Effector CD8-positive, alpha-beta T cell (primary cell): ENCODE measurements at regions not wholly inside any gene's neighbourhood (a gene's known extent, or its start where the extent isn't known, plus 50 kb on each side); places are given as distances from the start of the nearest gene placed in this dataset.
"Not testable (repeated sequence)": the region's sequence is repeated elsewhere in the genome, so short reads cannot be mapped to it uniquely, and the experiment has no call there.

Experiments
- DNase-seq: peaks from one replicate; lab custom pipeline; 2025; lab: John Stamatoyannopoulos, UW

- no peak for DNase-seq
Observed at GRCh38 chr3:29141918-29142275, 139.0 kb upstream of the RBMS3 start.

- no peak for DNase-seq
Observed at GRCh38 chr3:29143151-29143550, 137.7 kb upstream of the RBMS3 start.

- no peak for DNase-seq
Observed at GRCh38 chr3:29144361-29144760, 136.5 kb upstream of the RBMS3 start.

- DNase-seq, result no peak
Observed at GRCh38 chr3:29144807-29145206, 136.1 kb upstream of the RBMS3 start.

GRCh38 chr3:29145360-29145759 is 135.5 kb upstream of the RBMS3 start:
- no peak for DNase-seq

- DNase-seq, result no peak
Observed at GRCh38 chr3:29152379-29152778, 128.5 kb upstream of the RBMS3 start.

- DNase-seq, result no peak
Observed at GRCh38 chr3:29153811-29154210, 127.1 kb upstream of the RBMS3 start.

- no peak for DNase-seq
Observed at GRCh38 chr3:29156086-29156715, 124.7 kb upstream of the RBMS3 start.

GRCh38 chr3:29164825-29165224 is 116.0 kb upstream of the RBMS3 start:
- no peak for DNase-seq

GRCh38 chr3:29167180-29167579 is 113.7 kb upstream of the RBMS3 start:
- DNase-seq, result no peak

- DNase-seq, result no peak
Observed at GRCh38 chr3:29168081-29168480, 112.8 kb upstream of the RBMS3 start.

GRCh38 chr3:29168696-29169095 is 112.2 kb upstream of the RBMS3 start:
- no peak for DNase-seq

GRCh38 chr3:29169451-29169850 is 111.4 kb upstream of the RBMS3 start:
- DNase-seq, result no peak

GRCh38 chr3:29171043-29171990 is 109.6 kb upstream of the RBMS3 start:
- DNase-seq, result no peak

- DNase-seq, result no peak
Observed at GRCh38 chr3:29176501-29176900, 104.4 kb upstream of the RBMS3 start.

- no peak for DNase-seq
Observed at GRCh38 chr3:29178809-29179793, 101.8 kb upstream of the RBMS3 start.

- DNase-seq, result no peak
Observed at GRCh38 chr3:29181149-29181780, 99.6 kb upstream of the RBMS3 start.

GRCh38 chr3:29181872-29182271 is 99.0 kb upstream of the RBMS3 start:
- no peak for DNase-seq

- DNase-seq, result not testable (repeated sequence)
Observed at GRCh38 chr3:29182828-29183227, 98.0 kb upstream of the RBMS3 start.

- no peak for DNase-seq
Observed at GRCh38 chr3:29183346-29184087, 97.4 kb upstream of the RBMS3 start.

- no peak for DNase-seq
Observed at GRCh38 chr3:29185706-29186105, 95.2 kb upstream of the RBMS3 start.
